Trophoblast cell (in vitro differentiated cells and primary cell): ENCODE measurements at regions not wholly inside any gene's neighbourhood (a gene's known extent, or its start where the extent isn't known, plus 50 kb on each side); places are given as distances from the start of the nearest gene placed in this dataset.

Experiments used
- DNase-seq, 2 donors: peaks; one replicate each; pipeline ENCODE4 v3.0.0-alpha.2; 2016
- H2AFZ ChIP-seq: 2 replicates; pipeline ENCODE4 v1.6.1; 2013; ENCODE audit warnings: low read length, moderate library complexity, mild to moderate bottlenecking; ENCODE audit not compliant: insufficient read depth, poor library complexity
- H2AK5ac ChIP-seq: 2 replicates; pipeline ENCODE4 v1.6.1; 2013; ENCODE audit warnings: mild to moderate bottlenecking, low read length
- H2BK120ac ChIP-seq: 2 replicates; pipeline ENCODE4 v1.6.1; 2013; ENCODE audit warnings: low read length, mild to moderate bottlenecking, moderate library complexity; ENCODE audit not compliant: insufficient read depth, poor library complexity
- H2BK12ac ChIP-seq: 2 replicates; pipeline ENCODE4 v1.6.1; 2013; ENCODE audit warnings: mild to moderate bottlenecking, low read length, moderate library complexity
- H2BK5ac ChIP-seq: 2 replicates; pipeline ENCODE4 v1.6.1; 2013; ENCODE audit warnings: low read length, low read depth, moderate library complexity, mild to moderate bottlenecking; ENCODE audit not compliant: poor library complexity
- H3K14ac ChIP-seq: 2 replicates; pipeline ENCODE4 v1.6.1; 2013; ENCODE audit warnings: mild to moderate bottlenecking, low read length
- H3K18ac ChIP-seq: 2 replicates; pipeline ENCODE4 v1.6.1; 2013; ENCODE audit warnings: mild to moderate bottlenecking, low read length
- H3K23ac ChIP-seq: 2 replicates; pipeline ENCODE4 v1.6.1; 2013; ENCODE audit warnings: low read length
- H3K27ac ChIP-seq: 2 replicates; pipeline ENCODE4 v1.5.1; 2013; ENCODE audit warnings: low read depth, mild to moderate bottlenecking, inconsistent platforms, low read length, moderate library complexity
- H3K27me3 ChIP-seq: 2 replicates; pipeline ENCODE4 v1.6.1; 2013; ENCODE audit warnings: inconsistent platforms, mild to moderate bottlenecking, low read length, moderate library complexity; ENCODE audit not compliant: insufficient read depth
- H3K36me3 ChIP-seq, 2 experiments: 1 replicate in 1 of 2; 2 replicates in 1 of 2; pipeline ENCODE4 v1.6.1; 2013; ENCODE audit warnings: low read length in 2 of 2, mild to moderate bottlenecking in 2 of 2, moderate library complexity in 1 of 2; ENCODE audit not compliant: insufficient read depth in 2 of 2, control insufficient read depth in 1 of 2
- H3K4ac ChIP-seq: 2 replicates; pipeline ENCODE4 v1.6.1; 2013; ENCODE audit warnings: low read depth, mild to moderate bottlenecking, low read length, moderate library complexity
- H3K4me1 ChIP-seq, 2 experiments: 1 replicate in 1 of 2; 2 replicates in 1 of 2; pipeline ENCODE4 v1.6.1; 2013; ENCODE audit warnings: low read length in 2 of 2, mild to moderate bottlenecking in 2 of 2, moderate library complexity in 1 of 2; ENCODE audit not compliant: insufficient read depth in 2 of 2, control insufficient read depth in 1 of 2
- H3K4me2 ChIP-seq: 2 replicates; pipeline ENCODE4 v1.6.1; 2013; ENCODE audit warnings: inconsistent platforms, mild to moderate bottlenecking, low read length, moderate library complexity
- H3K4me3 ChIP-seq: 2 replicates; pipeline ENCODE4 v1.5.1; 2013; ENCODE audit warnings: mild to moderate bottlenecking, low read depth, low read length, inconsistent platforms
- H3K79me1 ChIP-seq: one replicate; pipeline ENCODE4 v1.6.1; 2013; ENCODE audit warnings: low read length
- H3K79me2 ChIP-seq: 2 replicates; pipeline ENCODE4 v1.6.1; 2013; ENCODE audit warnings: low read length, mild to moderate bottlenecking; ENCODE audit not compliant: control insufficient read depth, insufficient read depth, poor library complexity
- H3K9ac ChIP-seq: 2 replicates; pipeline ENCODE4 v1.6.1; 2013; ENCODE audit warnings: mild to moderate bottlenecking, low read length
- H3K9me3 ChIP-seq: 2 replicates; pipeline ENCODE4 v1.6.1; 2013; ENCODE audit warnings: low read depth, mild to moderate bottlenecking, control low read depth, inconsistent platforms, low read length; ENCODE audit not compliant: insufficient read depth
- H4K12ac ChIP-seq: 2 replicates; pipeline ENCODE4 v1.6.1; 2013; ENCODE audit warnings: low read depth, mild to moderate bottlenecking, low read length, moderate library complexity
- H4K8ac ChIP-seq: 2 replicates; pipeline ENCODE4 v1.6.1; 2013; ENCODE audit warnings: low read depth, mild to moderate bottlenecking, low read length, moderate library complexity
- H4K91ac ChIP-seq: one replicate; pipeline ENCODE4 v1.6.1; 2013; ENCODE audit warnings: low read depth, mild to moderate bottlenecking, low read length, moderate library complexity
- WGBS: extraction: QIAGEN DNeasy Blood & Tissue Kit; methylation state at CpG from one replicate; pipeline ENCODE4 v1.1.7; 2013; ENCODE audit warnings: missing lambda C conversion rate; ENCODE audit not compliant: insufficient read length, insufficient coverage; ENCODE audit errors: extremely low coverage; 5-methylcytosine and 5-hydroxymethylcytosine counted together

GRCh38 chr16:20218093-20218492 lies 109.2 kb downstream of the GP2 start:
- no peak overlapping the region for H2BK120ac ChIP-seq
- no peaks in the 10 kb centered on the region for H3K79me2 ChIP-seq
- no peak overlapping the region for H2BK5ac ChIP-seq
- H3K18ac ChIP-seq = no peak overlapping the region
- H2AK5ac ChIP-seq = no peak overlapping the region
- H3K36me3 ChIP-seq = no peaks in the 10 kb centered on the region
- H3K4ac ChIP-seq = no peak overlapping the region
- DNase-seq = no peak
- no peak overlapping the region for H4K91ac ChIP-seq
- no CpG with 5 or more reads among the region's 1 CpG for WGBS
- no peak overlapping the region for H3K4me3 ChIP-seq
- H3K79me1 ChIP-seq = no peaks in the 10 kb centered on the region
- H3K9me3 ChIP-seq = no peaks in the 10 kb centered on the region
- H3K4me2 ChIP-seq = no peak overlapping the region
- H3K14ac ChIP-seq = no peak overlapping the region
- H3K27ac ChIP-seq = no peak overlapping the region
- H4K12ac ChIP-seq = no peak overlapping the region
- H3K9ac ChIP-seq = no peak overlapping the region
- H4K8ac ChIP-seq = no peak overlapping the region
- H2AFZ ChIP-seq = no peak overlapping the region
- no peak overlapping the region for H3K23ac ChIP-seq
- H3K27me3 ChIP-seq = no peaks in the 10 kb centered on the region
- H3K4me1 ChIP-seq = no peaks in the 10 kb centered on the region
- no peak overlapping the region for H2BK12ac ChIP-seq

GRCh38 chr16:20216591-20217217 lies 110.6 kb downstream of the GP2 start:
- no peaks in the 10 kb centered on the region for H3K9me3 ChIP-seq
- no peak overlapping the region for H4K91ac ChIP-seq
- no peak overlapping the region for H3K18ac ChIP-seq
- H3K4me1 ChIP-seq = no peaks in the 10 kb centered on the region
- no peak overlapping the region for H2BK5ac ChIP-seq
- DNase-seq = no peak
- no peaks in the 10 kb centered on the region for H3K36me3 ChIP-seq
- H3K27me3 ChIP-seq = no peaks in the 10 kb centered on the region
- no peak overlapping the region for H2BK12ac ChIP-seq
- no peak overlapping the region for H3K9ac ChIP-seq
- no peaks in the 10 kb centered on the region for H3K79me1 ChIP-seq
- no peak overlapping the region for H3K27ac ChIP-seq
- no peaks in the 10 kb centered on the region for H3K79me2 ChIP-seq
- no peak overlapping the region for H2AFZ ChIP-seq
- H3K4ac ChIP-seq = no peak overlapping the region
- H3K4me3 ChIP-seq = no peak overlapping the region
- no peak overlapping the region for H2AK5ac ChIP-seq
- H3K4me2 ChIP-seq = no peak overlapping the region
- WGBS = no CpG with 5 or more reads among the region's 15 CpGs
- H3K14ac ChIP-seq = no peak overlapping the region
- no peak overlapping the region for H2BK120ac ChIP-seq
- H3K23ac ChIP-seq = no peak overlapping the region
- H4K8ac ChIP-seq = no peak overlapping the region
- H4K12ac ChIP-seq = no peak overlapping the region

DNA sequence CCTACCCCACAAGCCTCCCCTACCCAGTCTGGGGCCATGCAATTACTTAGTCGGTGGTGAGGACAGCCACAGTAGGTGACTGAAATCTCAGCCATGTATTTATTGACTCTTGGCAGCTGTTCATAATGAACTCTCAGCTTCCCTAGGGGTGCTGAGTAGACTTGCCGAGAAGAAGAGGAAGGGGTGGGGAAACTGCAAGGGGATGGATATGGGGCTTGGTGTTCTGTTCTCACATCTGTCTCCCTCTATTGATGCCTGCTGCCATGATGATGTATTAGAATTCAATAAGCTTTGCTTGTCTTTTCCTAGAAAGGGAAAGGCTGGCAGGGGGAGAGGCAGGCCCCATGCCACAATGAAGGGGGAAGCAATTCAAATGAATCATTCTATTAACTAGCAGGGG lies 112.9 kb downstream of the GP2 start:
- Histone ChIP-seq H3K27me3 (no peaks in the 10 kb centered on the region), H2AFZ (no peak overlapping the region), H3K4ac (no peak overlapping the region), H3K4me1 (no peaks in the 10 kb centered on the region), H2AK5ac (no peak overlapping the region), H3K14ac (no peak overlapping the region), H3K79me2 (no peaks in the 10 kb centered on the region), H3K9me3 (no peaks in the 10 kb centered on the region), H4K12ac (no peak overlapping the region), H3K4me2 (no peak overlapping the region), H4K91ac (no peak overlapping the region), H3K9ac (no peak overlapping the region), H2BK12ac (no peak overlapping the region), H4K8ac (no peak overlapping the region), H3K27ac (no peak overlapping the region), H3K79me1 (no peaks in the 10 kb centered on the region), H3K18ac (no peak overlapping the region), H2BK120ac (no peak overlapping the region), H3K23ac (no peak overlapping the region), H3K4me3 (no peak overlapping the region), H2BK5ac (no peak overlapping the region), H3K36me3 (no peaks in the 10 kb centered on the region)
- no peak for DNase-seq
- WGBS = no CpG with 5 or more reads among the region's 2 CpGs

DNA sequence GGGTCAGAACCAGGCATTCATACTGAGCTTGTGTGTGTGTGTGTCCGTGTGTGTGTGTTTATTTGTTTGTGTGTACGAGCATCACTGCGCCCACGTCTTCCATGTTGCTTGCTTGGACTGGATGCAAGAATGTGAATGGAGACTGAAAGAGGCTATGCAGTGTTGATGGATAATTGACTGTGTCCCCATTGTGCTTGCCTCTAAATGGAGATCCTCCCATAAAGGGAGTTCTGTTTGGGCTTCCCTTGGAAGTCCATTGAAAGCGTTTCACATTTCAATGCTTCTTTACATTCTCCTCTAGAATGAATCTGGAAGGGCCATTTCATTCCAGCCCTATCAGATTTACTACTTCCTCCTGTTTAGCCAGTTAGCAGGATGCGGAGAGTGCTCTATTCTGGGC lies 124.0 kb downstream of the GP2 start:
- Histone ChIP-seq H3K27me3 (no peaks in the 10 kb centered on the region), H2AFZ (no peak overlapping the region)
- DNase-seq = no peak

More for the DNA sequence above, 124.0 kb downstream of the GP2 start:
- H3K4me1 ChIP-seq = no peaks in the 10 kb centered on the region
- no peak overlapping the region for H4K12ac ChIP-seq
- no peak overlapping the region for H3K4me2 ChIP-seq
- H3K36me3 ChIP-seq = no peaks in the 10 kb centered on the region
- H4K8ac ChIP-seq = no peak overlapping the region
- H3K14ac ChIP-seq = no peak overlapping the region
- no peak overlapping the region for H3K27ac ChIP-seq
- no peak overlapping the region for H2BK12ac ChIP-seq
- H3K9me3 ChIP-seq = peaks cover 3% of the 10 kb centered on the region
- H3K79me1 ChIP-seq = no peaks in the 10 kb centered on the region
- no peak overlapping the region for H2AK5ac ChIP-seq
- H3K79me2 ChIP-seq = no peaks in the 10 kb centered on the region
- no peak overlapping the region for H4K91ac ChIP-seq
- WGBS = no CpG with 5 or more reads among the region's 6 CpGs
- H3K4ac ChIP-seq = no peak overlapping the region
- H3K18ac ChIP-seq = no peak overlapping the region
- H3K23ac ChIP-seq = no peak overlapping the region
- no peak overlapping the region for H2BK120ac ChIP-seq
- no peak overlapping the region for H3K9ac ChIP-seq
- H3K4me3 ChIP-seq = no peak overlapping the region
- H2BK5ac ChIP-seq = no peak overlapping the region
